ENCODE measurements at regions not wholly inside any gene's neighbourhood (a gene's known extent, or its start where the extent isn't known, plus 50 kb on each side); places are given as distances from the start of the nearest gene placed in this dataset.

DNA sequence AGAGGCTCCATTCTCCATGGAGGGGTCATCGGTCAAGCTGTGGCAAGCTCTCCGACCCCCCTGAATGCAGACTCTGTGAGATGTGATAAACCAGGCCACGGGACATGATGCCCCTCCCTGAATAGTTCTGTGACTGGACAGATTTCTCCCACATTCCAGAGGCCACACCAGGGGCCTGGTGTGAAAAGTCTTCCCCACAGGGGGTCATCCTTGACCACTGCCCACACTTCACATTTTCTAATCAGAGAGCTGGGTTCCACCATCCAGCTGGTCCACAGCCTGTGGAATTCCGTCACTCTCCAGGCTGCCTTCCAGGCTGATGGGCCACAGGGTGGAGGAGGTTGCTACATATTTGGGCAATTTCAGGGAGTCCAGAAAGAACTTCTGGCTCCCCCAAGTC is 51.3 kb upstream of the CYRIA start:
- DNase-seq, result no peak

DNA sequence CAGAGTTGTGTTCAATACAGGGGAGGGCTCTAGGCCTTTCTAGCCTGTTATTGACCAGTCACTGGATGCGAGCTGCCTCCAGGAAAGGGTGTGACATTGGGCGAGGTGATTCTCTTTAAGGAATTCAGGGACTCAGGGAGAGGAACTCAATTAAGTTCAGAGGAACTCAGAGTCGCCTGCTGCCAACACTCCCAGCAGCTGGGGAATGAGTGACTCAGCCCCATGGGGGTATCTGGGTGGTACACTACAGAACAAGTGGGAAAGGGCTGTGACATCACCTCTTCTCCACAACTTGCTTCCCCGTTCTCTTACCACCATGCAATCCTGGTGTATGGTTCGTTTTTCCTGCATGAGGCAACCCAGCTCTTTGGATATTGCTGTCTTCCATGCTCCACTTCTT is 50.4 kb upstream of the CYRIA start:
- DNase-seq, result no peak
